ELR (cell line): ENCODE measurements at regions not wholly inside any gene's neighbourhood (a gene's known extent, or its start where the extent isn't known, plus 50 kb on each side); places are given as distances from the start of the nearest gene placed in this dataset.

Experiments
- DNase-seq: peaks from one replicate; pipeline ENCODE4 v3.0.0-alpha.2; 2015; ENCODE audit warnings: low read depth

- DNase-seq, result peak; percentile 22
Observed at GRCh38 chr12:59839514-59839913, 243.7 kb downstream of the SLC16A7 start.

GRCh38 chr12:59843260-59843843, 247.5 kb downstream of the SLC16A7 start:
- no peak for DNase-seq

DNA sequence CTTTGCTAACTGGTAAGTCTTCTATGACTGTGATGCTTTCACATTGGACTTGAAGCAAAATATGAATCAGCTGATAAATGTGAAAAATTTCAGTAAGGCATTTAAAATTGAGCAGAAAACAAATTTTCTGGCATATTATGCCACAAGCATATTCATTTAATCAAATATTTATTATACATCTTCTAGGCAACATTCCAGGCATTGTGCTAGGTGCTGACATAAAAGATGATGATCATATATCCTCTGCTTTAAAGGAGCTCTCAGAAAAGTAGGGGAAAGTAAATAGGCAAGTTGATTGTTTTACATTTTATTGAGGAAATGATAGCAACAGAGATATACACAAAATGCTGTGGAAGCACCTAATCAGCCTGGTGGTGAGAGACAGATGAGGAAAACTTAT, 248.9 kb downstream of the SLC16A7 start:
- DNase-seq, result no peak

DNA sequence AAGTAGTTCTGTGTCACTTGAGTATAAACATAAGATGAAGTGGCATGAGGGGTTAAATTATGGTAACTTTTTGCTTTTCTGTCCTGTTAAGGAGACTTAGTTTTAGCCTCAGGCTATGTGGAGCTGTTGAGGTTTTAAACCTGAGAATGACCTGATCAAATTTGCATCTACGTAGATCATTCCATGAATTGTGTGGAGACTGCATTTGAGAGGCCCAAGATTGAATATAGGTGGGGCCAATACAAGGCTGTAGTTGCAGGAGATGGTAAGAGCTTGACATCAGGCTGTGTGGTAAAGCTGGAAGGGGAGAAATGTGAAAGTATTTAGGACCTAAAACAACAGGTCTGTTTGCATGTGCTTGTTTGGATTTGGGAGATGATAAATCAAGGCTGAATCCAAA, 249.5 kb downstream of the SLC16A7 start:
- DNase-seq, result no peak

GRCh38 chr12:59847127-59847526, 251.3 kb downstream of the SLC16A7 start:
- DNase-seq, result no peak

- DNase-seq, result no peak
Observed at GRCh38 chr12:59850268-59850667, 254.4 kb downstream of the SLC16A7 start.

DNA sequence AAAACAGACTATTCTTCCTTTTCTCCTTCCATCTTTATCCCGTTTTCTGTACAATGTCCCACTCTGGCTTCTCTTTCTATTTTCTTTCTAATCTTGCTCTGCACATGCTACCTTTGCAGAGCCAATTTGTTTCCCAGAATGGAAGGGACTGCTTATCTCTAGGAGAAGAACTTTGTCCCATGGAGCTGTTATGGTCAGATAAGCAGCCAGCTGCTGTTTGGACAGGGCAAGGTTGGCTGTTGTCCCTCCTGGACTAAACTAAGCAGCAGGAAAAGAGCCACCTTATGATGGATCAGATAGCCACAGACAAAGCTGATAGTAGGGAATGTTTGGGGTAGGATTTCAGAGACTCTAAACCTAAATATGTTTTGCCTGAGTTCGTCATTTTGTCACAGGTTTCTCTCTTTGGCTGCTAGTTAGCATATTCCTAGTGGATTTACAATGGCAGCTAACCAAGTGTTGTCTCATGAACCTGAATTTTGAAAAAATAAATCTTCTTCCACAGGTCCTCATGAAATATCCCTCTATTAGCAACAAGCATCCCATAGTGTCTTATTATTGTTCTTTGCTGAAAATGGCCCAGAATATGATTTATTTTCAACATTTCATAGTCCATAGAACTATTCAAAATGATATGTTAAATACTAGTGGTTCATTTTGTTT, 262.8 kb downstream of the SLC16A7 start:
- DNase-seq, result no peak

DNA sequence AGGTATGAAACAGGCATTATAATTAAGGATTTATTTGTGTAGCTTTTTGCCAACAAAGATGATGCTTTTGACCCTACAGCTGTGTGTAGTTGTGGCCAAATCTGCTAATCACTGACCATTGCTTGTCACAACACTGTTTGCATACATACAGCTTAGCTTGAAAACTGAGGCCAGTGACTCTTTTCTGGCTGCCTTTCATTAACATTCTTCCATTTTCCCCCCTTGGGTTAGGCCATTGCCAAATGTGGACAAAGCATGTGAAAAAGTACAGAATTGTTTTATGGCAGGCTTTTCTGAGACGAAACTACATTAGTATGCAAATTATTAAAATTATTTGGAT, 263.3 kb downstream of the SLC16A7 start:
- DNase-seq, result no peak

DNA sequence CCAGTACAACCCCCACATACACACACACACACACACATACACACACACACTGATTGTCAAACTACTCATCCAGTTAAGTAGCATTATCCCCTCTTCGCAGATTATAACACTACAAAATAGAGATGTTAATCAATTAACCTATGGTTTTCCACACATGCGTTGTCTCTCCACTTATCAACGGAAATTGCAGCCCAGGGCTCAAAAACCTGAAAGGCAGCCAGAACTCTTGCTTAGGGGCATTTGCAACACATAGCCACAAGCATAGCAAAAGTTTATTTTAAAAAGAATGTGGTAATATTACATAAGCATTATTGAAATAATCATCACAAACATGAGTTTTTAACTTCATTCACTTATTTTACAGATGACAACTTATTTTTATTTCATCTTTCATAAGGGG, 265.8 kb downstream of the SLC16A7 start:
- DNase-seq, result no peak

- DNase-seq, result no peak
Observed at GRCh38 chr12:59867055-59867454, 271.2 kb downstream of the SLC16A7 start.

GRCh38 chr12:59867689-59868088, 271.9 kb downstream of the SLC16A7 start:
- no peak for DNase-seq

- no peak for DNase-seq
Observed at GRCh38 chr12:59871779-59872178, 275.9 kb downstream of the SLC16A7 start.

DNA sequence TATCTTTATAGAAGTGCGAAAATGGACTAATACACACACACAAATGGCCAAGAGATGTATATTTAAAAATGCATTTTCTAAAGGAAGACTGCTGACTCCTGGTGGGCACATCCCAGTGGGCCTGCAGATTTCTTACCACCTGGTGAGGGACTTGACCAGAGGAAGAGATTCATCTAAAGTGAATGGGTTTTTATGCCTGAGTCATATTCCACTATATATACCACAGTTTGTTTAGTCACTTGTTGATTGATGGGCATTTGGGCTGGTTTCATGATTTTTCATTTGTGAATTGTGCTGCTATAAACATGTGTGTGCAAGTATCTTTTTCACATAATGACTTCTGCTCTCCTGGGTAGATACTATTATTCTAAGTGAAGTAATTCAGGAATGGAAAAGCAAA, 277.3 kb downstream of the SLC16A7 start:
- DNase-seq, result no peak

GRCh38 chr12:59874781-59875180, 279.0 kb downstream of the SLC16A7 start:
- DNase-seq, result no peak

DNA sequence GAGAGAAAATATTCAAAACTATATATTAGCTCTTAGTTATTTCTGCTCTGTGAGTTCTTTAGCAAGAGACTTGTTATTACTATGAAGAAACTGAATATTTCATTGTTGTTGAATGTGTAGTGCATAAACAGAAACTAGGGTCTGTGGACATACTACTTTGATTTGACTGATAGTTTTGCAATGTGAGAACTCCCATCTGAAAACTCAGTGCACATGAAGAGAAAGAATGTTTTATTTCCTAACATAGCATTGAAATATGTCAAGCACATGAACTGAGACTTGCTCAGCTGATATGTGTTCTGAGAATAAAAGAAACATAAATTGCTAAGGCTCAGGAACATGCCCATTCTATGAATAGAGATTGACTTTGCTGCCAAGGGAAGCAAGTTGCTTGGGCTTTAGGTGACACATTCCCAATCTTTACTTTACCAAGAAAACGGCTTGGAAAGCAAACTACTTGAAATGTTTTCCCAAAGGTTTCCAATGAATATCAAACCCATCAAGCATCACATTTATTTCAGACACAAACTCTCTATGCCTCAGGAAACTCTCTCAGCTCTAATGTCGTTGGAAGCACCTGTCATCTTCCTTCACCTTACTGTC, 290.4 kb downstream of the SLC16A7 start:
- DNase-seq, result no peak

DNA sequence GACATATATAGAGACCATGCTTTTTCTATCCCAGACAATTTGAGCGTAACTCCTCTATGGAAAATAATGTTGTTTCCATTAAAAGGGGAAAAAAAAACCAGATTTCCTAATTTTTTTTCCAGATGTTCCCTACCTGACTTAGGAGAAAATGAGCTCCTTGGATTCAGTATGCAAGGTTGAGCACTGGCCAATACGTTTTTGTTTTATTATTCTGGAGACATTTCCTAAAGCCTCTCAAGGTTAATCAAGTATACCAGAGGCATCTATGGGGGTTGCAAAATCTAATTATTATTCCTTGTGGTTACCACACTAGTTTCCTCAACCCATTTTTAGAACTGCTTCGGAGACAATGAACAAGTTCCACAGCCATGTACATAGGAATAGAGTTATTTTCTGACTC, 291.3 kb downstream of the SLC16A7 start:
- DNase-seq, result no peak

GRCh38 chr12:59890896-59891579, 295.2 kb downstream of the SLC16A7 start:
- DNase-seq, result no peak

DNA sequence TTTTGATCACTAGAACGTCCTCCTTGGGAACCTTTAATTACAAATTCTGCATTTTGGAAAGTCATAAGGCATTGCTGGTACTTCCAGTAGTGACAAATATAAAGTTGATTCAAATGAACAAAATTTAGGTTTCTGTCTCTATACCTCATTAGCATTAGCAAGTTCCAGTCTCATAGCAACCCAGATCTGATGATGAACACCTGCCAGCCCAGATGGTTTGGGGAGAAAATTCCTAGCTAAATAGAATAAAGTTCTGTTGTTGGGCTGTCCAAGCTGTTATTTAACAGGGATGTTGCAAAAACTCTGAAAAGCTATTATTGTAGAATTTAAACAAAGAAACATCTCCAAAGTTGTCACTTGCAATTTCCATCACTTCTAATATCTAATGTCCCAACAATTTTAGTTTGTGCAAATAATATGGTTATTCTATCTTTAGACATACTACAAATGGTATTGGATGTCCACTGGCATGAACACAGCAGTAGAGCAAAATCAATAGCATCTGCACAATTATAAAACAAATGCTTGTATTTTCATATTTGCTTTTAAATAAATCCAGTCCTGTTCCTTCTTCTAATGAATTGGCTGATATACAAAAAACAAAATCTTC, 299.4 kb downstream of the SLC16A7 start:
- no peak for DNase-seq

- peak; percentile 10 for DNase-seq
Observed at GRCh38 chr12:59904874-59905521, 309.2 kb downstream of the SLC16A7 start.

GRCh38 chr12:59911516-59911915, 315.7 kb downstream of the SLC16A7 start:
- no peak for DNase-seq

DNA sequence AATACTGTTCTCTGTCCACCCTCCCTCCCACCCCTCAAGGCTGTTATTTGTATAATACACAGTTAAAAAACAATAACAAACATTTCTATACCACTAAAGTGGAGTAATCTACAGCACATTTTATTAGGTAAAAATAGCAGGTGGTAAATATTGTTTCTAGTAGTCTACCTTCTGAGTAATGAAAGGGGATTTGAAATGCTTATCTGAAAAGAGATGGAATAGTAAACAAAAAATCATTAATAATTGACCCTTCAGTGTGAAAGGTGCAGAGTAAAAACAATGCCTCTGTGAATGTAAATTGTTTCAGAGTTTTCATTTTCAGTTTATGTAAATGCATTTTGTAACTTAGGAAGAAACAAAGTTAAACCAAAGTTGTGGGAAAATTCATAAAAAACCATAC, 321.2 kb downstream of the SLC16A7 start:
- DNase-seq, result no peak

GRCh38 chr12:59927032-59927431, 331.2 kb downstream of the SLC16A7 start:
- DNase-seq, result peak; percentile 26
